HepG2 (cell line): ENCODE measurements at regions not wholly inside any gene's neighbourhood (a gene's known extent, or its start where the extent isn't known, plus 50 kb on each side); places are given as distances from the start of the nearest gene placed in this dataset.

Experiments used
- ATF3 ChIP-seq: sonication (generic); formaldehyde crosslinking; IDR thresholded peaks from 2 replicates; pipeline ENCODE4 v1.4.0; 2020; ENCODE audit warnings: missing genetic modification reagents
- CTCF ChIP-seq: sonication (generic); formaldehyde crosslinking; IDR thresholded peaks from 2 replicates; pipeline ENCODE4 v1.5.0; 2020; ENCODE audit warnings: mild to moderate bottlenecking, missing genetic modification reagents, moderate library complexity
- FOXP1 ChIP-seq, 2 experiments: fragments of 450-650 bp in 1 of 2; IDR thresholded peaks; 2 replicates each; pipeline ENCODE4 v1.6.1; 2017 to 2018; ENCODE audit warnings: antibody characterized with exemption in 1 of 2
- KDM1A ChIP-seq: IDR thresholded peaks from 2 replicates; pipeline ENCODE4 v1.6.1; 2016; ENCODE audit warnings: missing compliant biosample characterization
- MYC ChIP-seq: sonication (generic); formaldehyde crosslinking; IDR thresholded peaks from 2 replicates; pipeline ENCODE4 v1.9.0; 2021; ENCODE audit warnings: missing genetic modification reagents, borderline replicate concordance
- MYNN ChIP-seq: sonication (generic); formaldehyde crosslinking; IDR thresholded peaks from 2 replicates; pipeline ENCODE4 v1.4.0; 2020; ENCODE audit warnings: mild to moderate bottlenecking, low read depth, missing genetic modification reagents
- SATB2 ChIP-seq: sonication (generic); formaldehyde crosslinking; IDR thresholded peaks from 2 replicates; pipeline ENCODE4 v1.5.0; 2020; ENCODE audit warnings: missing genetic modification reagents
- SETDB1 ChIP-seq: sonication (generic); formaldehyde crosslinking; IDR thresholded peaks from 2 replicates; pipeline ENCODE4 v1.5.1; 2020; ENCODE audit warnings: missing genetic modification reagents, mild to moderate bottlenecking, borderline replicate concordance
- SMAD3 ChIP-seq: sonication (generic); formaldehyde crosslinking; IDR thresholded peaks from 2 replicates; pipeline ENCODE4 v1.4.0; 2020; ENCODE audit warnings: missing genetic modification reagents
- ZBTB26 ChIP-seq: IDR thresholded peaks from 2 replicates; pipeline ENCODE4 v1.6.1; 2016; ENCODE audit warnings: missing compliant biosample characterization, missing genetic modification reagents, borderline replicate concordance
- ZBTB38 ChIP-seq: sonication (generic); formaldehyde crosslinking; IDR thresholded peaks from 2 replicates; pipeline ENCODE4 v1.5.1; 2020; ENCODE audit warnings: mild to moderate bottlenecking, missing genetic modification reagents
- ZNF207 ChIP-seq: fragments of 450-650 bp; IDR thresholded peaks from 2 replicates; pipeline ENCODE4 v1.6.1; 2016; ENCODE audit warnings: antibody characterized with exemption, borderline replicate concordance
- ZNF362 ChIP-seq: sonication (generic); formaldehyde crosslinking; IDR thresholded peaks from 2 replicates; pipeline ENCODE4 v1.4.0; 2020; ENCODE audit warnings: missing genetic modification reagents, mild to moderate bottlenecking, borderline replicate concordance

- no peak for TF ChIP-seq SATB2 (CRISPR knock-in tag)
- no peak for TF ChIP-seq MYC (CRISPR knock-in tag)
- no peak for TF ChIP-seq FOXP1 (IDR thresholded peaks at IDR 0.05)
- TF ChIP-seq FOXP1 (CRISPR knock-in tag; IDR thresholded peaks at IDR 0.05): no peak
- no peak for TF ChIP-seq MYNN
- no peak for TF ChIP-seq ZBTB38
- no peak for TF ChIP-seq ZBTB26 (CRISPR knock-in tag)
- no peak for TF ChIP-seq ZNF362 (CRISPR knock-in tag)
- no peak for TF ChIP-seq KDM1A (CRISPR knock-in tag)
- no peak for TF ChIP-seq ZNF207
- no peak for TF ChIP-seq SMAD3 (CRISPR knock-in tag)
- no peak for TF ChIP-seq ATF3 (CRISPR knock-in tag)
- TF ChIP-seq SETDB1 (CRISPR knock-in tag): no peak
- TF ChIP-seq CTCF (CRISPR knock-in tag): no peak
These were observed 538.0 kb downstream of the TMX3 start for GRCh38 chr18:68176901-68177300.
